Osteocyte (in vitro differentiated cells): ENCODE measurements at regions not wholly inside any gene's neighbourhood (a gene's known extent, or its start where the extent isn't known, plus 50 kb on each side); places are given as distances from the start of the nearest gene placed in this dataset.

Experiments used
- DNase-seq: peaks from one replicate; pipeline ENCODE4 v3.0.0; 2021; ENCODE audit warnings: mixed read lengths; ENCODE audit not compliant: unreplicated experiment; ENCODE audit errors: extremely low spot score
- H3K27ac Mint-ChIP-seq: one replicate; pipeline ENCODE4 v1.8.0; 2021; ENCODE audit warnings: mild to moderate bottlenecking, mixed read lengths; ENCODE audit not compliant: unreplicated experiment
- H3K27me3 Mint-ChIP-seq: one replicate; pipeline ENCODE4 v1.8.0; 2021; ENCODE audit warnings: mixed read lengths; ENCODE audit not compliant: unreplicated experiment
- H3K36me3 Mint-ChIP-seq: one replicate; pipeline ENCODE4 v1.8.0; 2021; ENCODE audit warnings: mixed read lengths; ENCODE audit not compliant: unreplicated experiment
- H3K4me1 Mint-ChIP-seq: one replicate; pipeline ENCODE4 v1.8.0; 2021; ENCODE audit warnings: mixed read lengths; ENCODE audit not compliant: unreplicated experiment
- H3K4me3 Mint-ChIP-seq: one replicate; pipeline ENCODE4 v1.8.0; 2021; ENCODE audit warnings: mild to moderate bottlenecking, moderate library complexity, mixed read lengths; ENCODE audit not compliant: unreplicated experiment
- H3K9me3 Mint-ChIP-seq: one replicate; pipeline ENCODE4 v1.8.0; 2021; ENCODE audit warnings: mixed read lengths; ENCODE audit not compliant: unreplicated experiment
- TF ChIP-seq, protein P1 (sequence below): fragments of 200-600 bp; sonication (generic); IDR thresholded peaks from 2 replicates; pipeline ENCODE4 v1.5.0; 2021; ENCODE audit warnings: antibody characterized with exemption, mild to moderate bottlenecking, moderate library complexity

DNA sequence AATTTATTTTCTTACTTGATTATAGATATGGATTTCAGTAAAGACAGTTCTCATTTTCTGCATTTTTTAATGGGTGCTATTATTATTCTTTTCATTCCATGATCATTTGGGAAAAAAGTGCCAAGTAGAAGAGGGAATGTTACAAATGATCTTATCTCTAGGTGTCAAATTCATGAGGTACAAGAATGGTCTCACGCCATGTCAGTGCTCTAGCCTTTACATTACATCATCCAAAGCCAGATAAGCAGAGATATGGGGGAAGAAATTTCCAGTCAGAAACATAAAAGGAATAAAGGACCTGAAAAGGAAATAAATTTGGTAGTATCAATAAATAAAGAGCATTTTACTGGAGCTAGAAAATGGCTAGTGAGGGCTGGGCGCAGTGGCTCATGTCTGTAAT lies 1544.2 kb upstream of the CDH6 start:
- TF ChIP-seq, protein P1, sequence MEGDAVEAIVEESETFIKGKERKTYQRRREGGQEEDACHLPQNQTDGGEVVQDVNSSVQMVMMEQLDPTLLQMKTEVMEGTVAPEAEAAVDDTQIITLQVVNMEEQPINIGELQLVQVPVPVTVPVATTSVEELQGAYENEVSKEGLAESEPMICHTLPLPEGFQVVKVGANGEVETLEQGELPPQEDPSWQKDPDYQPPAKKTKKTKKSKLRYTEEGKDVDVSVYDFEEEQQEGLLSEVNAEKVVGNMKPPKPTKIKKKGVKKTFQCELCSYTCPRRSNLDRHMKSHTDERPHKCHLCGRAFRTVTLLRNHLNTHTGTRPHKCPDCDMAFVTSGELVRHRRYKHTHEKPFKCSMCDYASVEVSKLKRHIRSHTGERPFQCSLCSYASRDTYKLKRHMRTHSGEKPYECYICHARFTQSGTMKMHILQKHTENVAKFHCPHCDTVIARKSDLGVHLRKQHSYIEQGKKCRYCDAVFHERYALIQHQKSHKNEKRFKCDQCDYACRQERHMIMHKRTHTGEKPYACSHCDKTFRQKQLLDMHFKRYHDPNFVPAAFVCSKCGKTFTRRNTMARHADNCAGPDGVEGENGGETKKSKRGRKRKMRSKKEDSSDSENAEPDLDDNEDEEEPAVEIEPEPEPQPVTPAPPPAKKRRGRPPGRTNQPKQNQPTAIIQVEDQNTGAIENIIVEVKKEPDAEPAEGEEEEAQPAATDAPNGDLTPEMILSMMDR = no peak
- H3K36me3 Mint-ChIP-seq = no peaks in the 10 kb centered on the region
- no peak overlapping the region for H3K4me3 Mint-ChIP-seq
- no peaks in the 10 kb centered on the region for H3K27me3 Mint-ChIP-seq
- no peaks in the 10 kb centered on the region for H3K9me3 Mint-ChIP-seq
- no peaks in the 10 kb centered on the region for H3K4me1 Mint-ChIP-seq
- H3K27ac Mint-ChIP-seq = no peak overlapping the region
- DNase-seq = no peak

DNA sequence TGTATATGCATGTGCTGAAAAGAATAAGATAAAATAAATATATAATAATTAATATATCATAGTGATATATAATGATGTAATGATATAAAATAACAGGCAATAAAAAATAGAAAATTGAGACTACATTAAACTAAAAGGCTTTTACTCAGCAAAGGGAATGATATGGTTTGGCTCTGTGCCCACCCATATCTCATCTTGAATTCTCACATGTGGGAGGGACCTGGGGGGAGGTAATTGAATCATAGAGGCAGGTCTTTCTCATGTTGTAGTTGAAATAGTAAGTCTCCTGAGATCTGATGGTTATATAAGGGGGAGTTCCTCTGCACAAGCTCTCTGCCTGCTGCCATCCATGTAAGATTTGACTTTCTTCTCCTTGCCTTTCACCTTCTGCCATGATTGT lies 1550.9 kb upstream of the CDH6 start:
- no peak overlapping the region for H3K4me3 Mint-ChIP-seq

DNA sequence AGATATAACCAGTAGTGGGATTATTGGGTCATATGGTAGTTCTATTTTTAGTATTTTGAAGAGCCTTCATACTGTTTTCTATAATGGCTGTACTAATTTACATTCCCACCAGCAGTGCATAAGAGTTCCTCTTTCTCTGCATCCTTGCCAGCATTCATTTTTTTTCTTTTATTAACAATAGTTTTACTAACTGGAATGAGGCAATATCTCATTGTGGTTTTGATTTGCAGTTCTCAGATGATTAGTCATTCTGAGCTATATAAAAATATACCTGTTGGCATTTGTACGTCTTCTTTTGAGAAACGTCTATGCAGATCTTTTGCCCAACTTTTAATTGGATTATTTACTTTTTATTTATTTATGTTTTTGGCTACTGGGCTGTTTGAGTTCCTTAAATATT lies 1579.3 kb upstream of the CDH6 start:
- H3K9me3 Mint-ChIP-seq = peaks cover 5% of the 10 kb centered on the region
- no peaks in the 10 kb centered on the region for H3K36me3 Mint-ChIP-seq
- no peak overlapping the region for H3K4me3 Mint-ChIP-seq
- H3K27me3 Mint-ChIP-seq = peaks cover 2% of the 10 kb centered on the region
- H3K4me1 Mint-ChIP-seq = no peaks in the 10 kb centered on the region
- TF ChIP-seq, protein P1 = no peak
- no peak overlapping the region for H3K27ac Mint-ChIP-seq
- no peak for DNase-seq

More for the DNA sequence above, 1550.9 kb upstream of the CDH6 start:
- no peaks in the 10 kb centered on the region for H3K27me3 Mint-ChIP-seq
- no peaks in the 10 kb centered on the region for H3K4me1 Mint-ChIP-seq
- no peaks in the 10 kb centered on the region for H3K36me3 Mint-ChIP-seq
- TF ChIP-seq, protein P1 = no peak
- H3K27ac Mint-ChIP-seq = no peak overlapping the region
- no peak for DNase-seq
- no peaks in the 10 kb centered on the region for H3K9me3 Mint-ChIP-seq

DNA sequence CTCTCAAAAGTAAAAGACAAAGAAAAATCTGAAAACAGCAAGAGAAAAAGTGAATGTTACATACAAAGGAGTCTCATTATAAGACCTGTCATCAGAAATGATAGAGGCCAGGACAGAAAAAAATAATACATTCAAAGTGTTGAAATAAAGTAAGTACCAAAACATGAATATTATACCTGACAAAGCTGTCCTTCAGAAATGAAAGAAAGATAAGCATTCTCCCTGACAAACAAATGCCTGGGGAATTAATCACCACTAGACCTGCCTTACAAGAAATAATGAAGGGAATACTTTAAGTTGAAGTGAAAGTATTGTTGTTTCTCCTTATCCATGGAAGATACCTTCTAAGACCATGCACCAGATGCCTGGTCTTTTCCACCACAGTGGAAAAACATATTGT lies 1605.2 kb upstream of the CDH6 start:
- Mint-ChIP-seq H3K36me3 (no peaks in the 10 kb centered on the region), H3K4me3 (no peak overlapping the region), H3K4me1 (no peaks in the 10 kb centered on the region), H3K9me3 (peaks cover 4% of the 10 kb centered on the region), H3K27ac (no peak overlapping the region), H3K27me3 (no peaks in the 10 kb centered on the region)
- TF ChIP-seq, protein P1 = no peak
- DNase-seq = no peak

DNA sequence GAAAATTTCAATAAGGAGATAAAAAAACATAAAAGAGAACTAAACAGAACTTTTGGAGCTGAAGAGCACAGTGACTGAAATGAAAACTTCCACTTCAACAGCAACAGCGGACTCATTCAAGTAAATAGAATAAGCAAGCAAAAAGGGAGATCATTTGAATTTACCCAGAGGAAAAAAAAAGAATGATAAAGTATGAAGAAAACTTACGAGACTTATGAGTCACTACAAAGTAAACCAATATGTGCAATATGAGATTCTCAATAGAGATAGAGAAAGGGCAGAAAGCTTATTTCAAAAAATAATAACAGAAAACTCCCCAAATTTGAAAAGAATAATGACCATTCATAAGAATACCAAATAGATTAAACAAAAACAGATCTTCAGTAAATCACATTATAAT lies 1605.7 kb upstream of the CDH6 start:
- no peak for DNase-seq
- H3K4me3 Mint-ChIP-seq = no peak overlapping the region
- H3K9me3 Mint-ChIP-seq = peaks cover 4% of the 10 kb centered on the region
- no peak overlapping the region for H3K27ac Mint-ChIP-seq
- TF ChIP-seq, protein P1 = no peak
- H3K4me1 Mint-ChIP-seq = no peaks in the 10 kb centered on the region
- H3K36me3 Mint-ChIP-seq = no peaks in the 10 kb centered on the region
- H3K27me3 Mint-ChIP-seq = no peaks in the 10 kb centered on the region
